OCI-M2 (cell line): ENCODE measurements at regions not wholly inside any gene's neighbourhood (a gene's known extent, or its start where the extent isn't known, plus 50 kb on each side); places are given as distances from the start of the nearest gene placed in this dataset.

ENCODE experiments used
- DNase-seq: peaks from one replicate; lab custom pipeline; 2025; ENCODE audit not compliant: unreplicated experiment; lab: John Stamatoyannopoulos, UW

DNA sequence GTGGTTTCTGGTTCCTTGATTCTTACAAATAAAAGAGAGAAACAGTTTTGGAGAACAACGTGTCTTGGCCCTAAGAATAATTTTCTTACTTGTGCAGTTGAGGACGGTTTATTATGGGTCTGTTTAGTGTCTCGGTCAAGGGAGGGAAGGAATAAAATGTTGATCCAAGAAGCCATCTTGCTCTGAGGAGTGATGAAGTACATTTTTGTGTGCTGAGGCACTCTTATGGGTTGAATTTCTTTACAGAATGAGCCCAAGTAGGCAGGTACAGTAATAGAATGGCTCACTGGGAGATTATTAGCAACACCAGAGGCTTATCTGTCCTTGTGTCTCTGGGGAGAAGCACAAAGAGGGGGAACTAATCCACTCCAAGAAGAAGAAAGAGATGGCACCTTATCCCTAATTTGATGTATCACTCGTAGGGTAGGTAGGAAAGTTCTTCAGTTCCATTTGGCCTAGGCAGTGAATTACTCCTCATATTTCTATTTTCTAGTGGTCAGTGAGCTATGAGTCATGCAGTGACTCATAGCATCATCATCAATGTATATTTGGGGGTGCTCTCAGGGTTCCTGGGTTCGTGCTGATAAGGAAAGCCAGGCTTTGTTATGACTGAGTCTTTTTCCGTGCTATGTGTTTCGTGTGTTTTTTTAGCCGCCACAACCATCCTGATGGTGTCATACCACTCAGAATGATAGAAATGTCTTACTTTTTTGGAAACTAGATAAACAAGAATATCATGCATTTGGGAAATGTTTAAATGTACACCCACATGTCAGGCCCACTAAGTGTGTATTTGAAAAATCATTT, 250.1 kb upstream of the CTAGE1 start:
- no peak for DNase-seq

DNA sequence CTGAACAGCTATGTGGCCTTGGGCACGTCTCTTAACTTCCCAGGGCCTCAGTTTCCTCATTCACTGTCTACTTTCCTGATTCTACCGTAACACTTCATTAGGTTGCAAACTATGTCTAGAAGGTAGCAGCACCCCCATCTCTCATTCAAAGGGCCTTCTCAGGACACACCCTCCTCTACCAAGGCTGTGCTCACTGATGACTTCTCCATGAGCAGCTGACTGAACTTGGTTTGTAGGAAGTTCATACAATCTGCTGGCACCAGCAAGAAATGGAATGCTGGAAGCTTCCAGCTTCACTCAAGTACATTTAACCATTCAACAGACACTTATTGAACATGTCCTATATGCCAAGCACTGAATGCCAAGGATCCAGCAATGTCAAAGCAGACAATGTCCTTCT, 250.8 kb upstream of the CTAGE1 start:
- DNase-seq = no peak

DNA sequence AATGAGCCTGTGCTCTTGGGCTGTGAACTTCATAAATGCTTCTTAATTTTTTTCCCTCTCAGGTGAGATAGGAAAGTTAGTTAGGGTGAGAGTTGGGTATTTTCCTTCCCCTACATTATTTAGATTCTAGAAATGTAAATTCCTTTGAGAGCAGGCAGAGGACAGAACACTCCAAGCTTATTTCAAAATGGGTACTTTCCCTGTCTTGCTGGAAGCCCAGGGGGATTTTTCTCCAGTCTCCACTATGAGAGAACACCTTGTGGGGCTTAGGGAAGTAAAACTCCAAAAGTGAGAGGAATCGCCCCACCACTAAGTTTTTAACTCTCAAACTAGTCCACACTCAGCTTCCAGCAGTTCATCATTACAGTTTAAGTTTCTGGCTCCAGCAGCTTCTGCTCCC, 253.2 kb upstream of the CTAGE1 start:
- no peak for DNase-seq

DNA sequence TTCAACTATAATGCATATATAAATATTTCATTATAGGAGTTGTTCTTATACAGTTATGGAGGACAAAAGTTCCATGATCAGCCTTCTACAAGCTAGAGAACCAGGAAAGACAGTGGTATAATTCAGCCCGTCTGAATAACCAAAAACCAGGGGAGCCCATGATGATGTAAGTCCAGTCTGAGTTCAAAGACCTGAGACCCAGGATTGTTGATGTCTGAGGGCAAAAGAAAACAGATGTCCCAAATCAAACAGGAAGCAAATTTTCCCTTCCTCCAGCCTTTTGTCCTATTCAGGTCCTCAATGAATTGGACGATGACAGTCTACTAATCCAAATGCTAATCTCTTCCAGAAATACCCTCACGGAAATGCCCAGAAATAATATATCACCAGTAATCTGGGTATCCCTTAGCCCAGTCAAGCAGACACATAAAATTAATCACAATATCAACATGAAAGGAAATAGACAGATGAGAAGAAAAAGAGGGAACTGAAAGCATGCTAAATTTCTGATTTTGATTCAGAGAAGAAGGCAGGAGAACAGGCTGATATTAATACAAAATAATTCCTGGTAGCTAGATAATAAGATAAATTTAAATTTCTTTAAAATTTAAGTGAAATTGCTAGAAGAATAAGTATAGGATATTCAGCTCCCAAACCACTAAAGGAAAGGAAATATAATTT, 255.6 kb upstream of the CTAGE1 start:
- no peak for DNase-seq

DNA sequence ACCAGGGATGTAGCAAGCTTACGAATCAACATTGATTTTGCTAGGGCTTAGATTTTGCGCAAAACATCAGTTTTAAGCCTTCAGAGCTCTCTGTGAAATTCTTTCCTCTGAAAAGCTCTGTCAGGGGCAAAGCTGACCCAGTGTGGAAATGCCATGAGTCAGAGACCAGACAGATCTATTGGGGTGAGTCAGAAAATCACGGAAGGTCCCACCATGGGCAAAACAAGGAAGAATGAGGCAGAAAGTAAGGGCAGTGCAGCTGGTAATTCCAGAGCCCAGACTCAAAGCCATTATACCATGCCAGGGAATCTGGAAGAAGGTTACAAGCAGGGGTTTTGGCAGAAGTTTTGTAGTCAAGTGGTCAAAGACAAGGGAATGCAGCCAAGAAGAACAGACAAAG, 256.6 kb upstream of the CTAGE1 start:
- DNase-seq = no peak

DNA sequence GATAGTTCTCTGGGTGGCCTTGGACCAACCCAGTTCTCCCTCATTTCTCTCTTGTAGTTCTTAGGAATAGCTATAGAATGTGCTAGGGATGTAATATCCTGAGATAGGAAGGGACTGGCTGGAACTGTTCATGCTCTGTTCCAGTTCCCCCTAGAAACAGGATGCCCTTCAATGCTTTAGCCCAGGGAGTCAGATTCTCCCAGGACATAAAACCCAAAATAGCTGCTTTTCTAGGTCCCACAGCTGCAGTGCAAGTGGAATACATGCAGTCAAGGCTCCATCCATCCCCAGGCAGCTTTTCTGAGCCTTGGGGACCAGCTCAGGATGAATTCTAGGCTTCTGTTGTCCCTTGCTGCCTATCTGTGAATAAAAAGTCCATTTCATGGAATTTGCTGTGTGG, 257.3 kb upstream of the CTAGE1 start:
- DNase-seq = no peak

DNA sequence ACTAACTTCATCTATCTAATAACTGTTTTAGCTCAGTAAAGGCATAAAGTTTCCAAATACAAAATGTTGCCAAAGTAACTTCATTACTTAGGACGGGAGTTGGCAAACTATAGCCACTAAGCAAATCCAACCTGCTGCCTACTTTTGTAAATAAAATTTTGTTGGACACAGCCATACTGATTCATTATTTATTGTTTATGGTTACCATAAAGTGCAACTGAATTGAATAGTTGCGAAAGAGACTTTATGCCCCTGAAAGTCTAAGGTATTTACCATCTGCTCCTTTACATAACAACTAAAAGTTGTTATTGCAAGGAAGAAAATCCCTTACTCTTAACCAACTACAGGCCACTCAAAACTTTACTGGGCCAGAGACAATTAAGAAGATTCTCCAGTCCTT, 256.7 kb upstream of the RBBP8 start:
- DNase-seq = no peak

DNA sequence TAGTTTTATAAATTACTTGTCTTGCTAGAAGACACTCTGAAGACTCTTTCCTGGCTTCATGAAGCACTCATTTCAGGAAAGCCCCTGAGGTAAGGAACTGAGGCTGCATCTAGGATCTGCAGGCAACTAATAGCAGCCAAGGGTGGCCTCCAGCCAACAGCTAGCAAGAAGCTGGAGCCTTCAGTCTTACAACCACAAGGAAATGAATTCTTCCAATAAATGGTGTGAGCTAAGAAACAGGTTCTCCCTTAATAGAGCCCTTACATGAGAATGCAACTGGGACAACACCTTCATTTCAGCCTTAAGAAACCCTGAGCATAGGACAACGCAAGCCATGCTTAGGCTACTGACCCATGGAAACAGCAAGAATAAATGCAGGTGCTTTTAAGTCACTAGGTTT, 254.6 kb upstream of the RBBP8 start:
- no peak for DNase-seq

DNA sequence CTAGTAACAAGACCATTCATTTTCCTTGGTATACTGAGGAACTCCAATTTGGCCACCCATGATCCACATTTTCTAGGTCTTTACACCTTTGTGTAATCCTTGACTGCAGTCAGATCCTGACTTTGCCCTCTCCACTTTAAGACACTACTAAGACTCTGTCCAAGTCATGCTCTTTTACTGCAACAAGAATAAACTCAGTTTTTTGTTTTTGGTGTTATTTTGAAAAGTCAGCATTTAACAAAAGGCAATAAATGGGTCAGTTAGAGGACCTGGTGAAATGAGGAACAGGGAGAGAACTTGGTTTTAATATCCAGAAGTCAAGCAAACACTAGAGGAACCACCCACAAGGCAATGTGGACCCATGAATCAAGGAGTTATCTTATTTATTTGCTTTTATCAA, 252.2 kb upstream of the RBBP8 start:
- DNase-seq = no peak

DNA sequence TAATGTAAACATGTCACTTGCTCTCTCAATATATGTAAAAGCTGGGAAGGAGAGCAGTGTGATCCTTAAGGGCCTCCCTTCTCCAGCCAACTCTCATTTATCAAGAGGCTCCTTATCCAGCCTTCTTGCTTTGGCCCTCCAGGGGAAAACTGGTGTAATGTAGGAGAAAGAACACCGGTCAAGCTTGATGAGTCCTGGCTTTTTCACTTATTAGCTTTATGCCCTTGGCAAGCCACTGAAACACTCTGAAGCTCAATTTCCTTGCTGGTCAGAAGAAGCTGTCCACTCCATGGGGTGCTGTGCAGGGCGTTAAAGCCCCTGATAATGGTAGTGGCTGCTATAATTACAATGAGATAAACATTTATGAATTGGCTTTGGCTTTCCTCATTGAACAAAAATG, 251.2 kb upstream of the RBBP8 start:
- no peak for DNase-seq

DNA sequence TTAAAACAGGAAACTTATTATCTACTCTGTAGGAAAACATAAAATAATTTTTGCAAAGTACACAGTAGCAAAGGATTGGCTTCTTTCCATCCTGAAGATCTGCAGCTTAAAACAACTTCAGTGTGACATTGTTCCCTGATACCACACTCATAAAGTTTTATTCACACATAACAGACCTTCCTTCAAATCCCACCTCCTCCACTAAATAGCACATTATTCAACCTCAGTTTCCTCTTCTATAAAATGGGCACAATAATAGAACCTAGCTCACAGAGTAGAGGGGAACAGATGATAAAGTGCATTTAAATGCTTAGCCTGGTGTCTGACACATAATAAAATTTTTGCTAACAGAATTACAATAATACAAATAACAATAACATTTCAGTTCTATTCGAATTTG, 250.4 kb upstream of the RBBP8 start:
- DNase-seq = no peak

DNA sequence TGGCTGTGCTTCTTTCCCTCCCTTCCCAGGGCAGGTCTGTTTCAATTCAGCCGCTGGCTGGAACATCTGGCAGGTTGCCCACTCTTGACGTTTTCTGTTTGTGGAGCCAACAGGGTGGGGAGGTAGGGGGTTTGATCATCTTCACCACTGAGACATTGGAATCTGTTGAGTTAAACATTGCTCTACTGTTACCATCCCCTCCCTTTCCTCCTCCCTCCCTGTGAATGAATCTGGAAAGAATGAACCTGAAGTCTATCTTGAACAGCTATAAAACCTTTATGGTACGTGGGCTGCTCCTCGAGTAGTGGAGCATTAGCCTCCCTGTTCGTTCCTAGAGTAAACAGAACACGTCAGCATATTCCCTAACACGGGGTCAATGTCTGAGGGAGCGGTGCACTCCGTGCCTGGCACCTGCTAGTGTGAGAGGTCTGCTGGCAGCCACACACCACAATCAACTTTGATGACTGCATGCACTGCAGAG, 249.9 kb upstream of the RBBP8 start:
- DNase-seq = no peak

DNA sequence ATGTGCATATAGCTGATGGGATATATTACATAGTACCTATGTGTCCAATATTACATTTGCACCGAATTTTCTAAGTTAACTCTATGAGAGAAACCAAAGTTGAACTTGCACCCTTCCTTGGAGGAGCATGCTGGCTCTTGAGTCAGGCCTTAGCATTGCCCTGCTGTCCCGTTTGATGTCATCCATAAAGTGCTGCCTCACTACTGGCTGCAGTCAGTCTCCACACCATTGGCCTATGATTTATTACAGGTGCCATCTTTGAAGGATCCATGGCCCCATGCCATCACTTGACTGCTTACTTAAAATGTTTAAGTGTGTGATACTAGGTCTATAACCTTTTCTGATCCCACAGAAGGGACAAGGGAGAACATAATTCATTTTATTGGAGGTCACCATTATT, 249.3 kb upstream of the RBBP8 start:
- DNase-seq = no peak

DNA sequence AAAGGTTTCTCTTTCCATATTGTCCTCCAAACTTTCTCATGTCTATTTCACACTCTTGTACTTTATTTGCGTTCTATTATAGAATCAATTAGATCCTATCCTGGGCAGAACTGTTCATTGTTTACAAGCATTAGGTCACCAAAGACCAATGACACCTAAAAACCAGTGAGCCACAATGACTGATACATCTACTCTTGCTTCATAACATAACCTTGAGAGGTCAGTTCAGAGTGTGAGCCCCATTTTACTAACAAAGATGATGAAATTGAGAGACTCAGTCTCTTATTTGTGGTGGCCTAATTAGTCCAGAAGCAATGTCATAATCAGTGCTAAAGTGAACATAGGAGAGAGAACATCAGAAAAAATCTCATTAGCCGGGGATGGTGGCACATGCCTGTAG, 248.9 kb upstream of the RBBP8 start:
- no peak for DNase-seq

DNA sequence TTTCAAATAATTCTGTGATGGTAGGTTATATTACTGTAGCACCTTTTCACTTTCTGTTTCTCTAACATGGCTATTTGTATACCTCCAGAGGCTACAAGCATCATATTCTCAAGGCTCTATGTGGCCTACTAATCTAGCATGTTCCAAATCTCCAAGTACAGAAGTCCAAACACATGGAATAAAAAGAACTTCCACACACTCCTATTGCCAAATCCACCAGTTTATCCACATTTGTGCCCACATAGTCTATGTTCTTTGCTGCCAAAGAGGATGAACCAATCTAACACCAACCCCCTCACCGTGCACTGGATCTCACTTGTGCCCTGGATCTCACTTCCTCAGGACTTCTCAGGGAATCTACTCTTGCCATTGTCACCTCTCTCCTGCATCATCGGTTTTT, 247.3 kb upstream of the RBBP8 start:
- DNase-seq = no peak

DNA sequence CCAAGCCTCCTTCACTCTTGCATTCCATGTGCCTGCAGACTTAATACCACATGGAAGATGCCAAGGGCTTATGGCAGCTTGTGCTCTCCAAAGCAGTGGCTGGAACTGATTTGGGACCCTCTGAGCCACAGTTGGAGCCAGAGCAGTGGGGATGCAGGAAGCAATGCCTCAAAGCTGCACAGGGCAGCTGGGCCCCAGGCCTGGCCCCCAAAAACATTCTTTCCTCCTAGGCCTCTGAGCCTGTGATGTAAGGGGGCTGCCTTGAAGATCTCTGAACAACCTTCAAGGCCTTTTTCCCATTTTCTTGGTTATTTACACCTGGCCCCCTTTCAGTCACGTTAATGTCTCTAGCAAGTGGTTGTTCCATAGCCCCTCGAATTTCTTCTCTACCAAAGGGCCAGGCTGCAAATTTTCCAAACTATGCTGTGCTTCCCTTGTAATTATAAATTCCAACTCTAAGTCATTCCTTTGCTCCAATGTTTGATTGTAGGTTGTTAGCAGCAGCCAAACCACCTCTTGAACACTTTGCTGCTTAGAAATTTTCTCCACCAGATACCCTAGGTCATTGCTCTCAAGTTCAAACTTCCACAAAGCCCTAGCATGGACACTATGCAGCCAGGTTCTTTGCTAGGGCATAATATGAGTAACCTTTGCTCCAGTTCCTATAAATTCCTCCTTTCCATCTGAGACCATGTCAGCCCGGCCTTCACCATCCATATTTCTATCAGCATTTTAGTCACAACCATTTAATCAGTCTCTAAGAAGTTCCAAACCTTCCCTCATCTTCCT, 245.0 kb upstream of the RBBP8 start:
- DNase-seq = no peak

DNA sequence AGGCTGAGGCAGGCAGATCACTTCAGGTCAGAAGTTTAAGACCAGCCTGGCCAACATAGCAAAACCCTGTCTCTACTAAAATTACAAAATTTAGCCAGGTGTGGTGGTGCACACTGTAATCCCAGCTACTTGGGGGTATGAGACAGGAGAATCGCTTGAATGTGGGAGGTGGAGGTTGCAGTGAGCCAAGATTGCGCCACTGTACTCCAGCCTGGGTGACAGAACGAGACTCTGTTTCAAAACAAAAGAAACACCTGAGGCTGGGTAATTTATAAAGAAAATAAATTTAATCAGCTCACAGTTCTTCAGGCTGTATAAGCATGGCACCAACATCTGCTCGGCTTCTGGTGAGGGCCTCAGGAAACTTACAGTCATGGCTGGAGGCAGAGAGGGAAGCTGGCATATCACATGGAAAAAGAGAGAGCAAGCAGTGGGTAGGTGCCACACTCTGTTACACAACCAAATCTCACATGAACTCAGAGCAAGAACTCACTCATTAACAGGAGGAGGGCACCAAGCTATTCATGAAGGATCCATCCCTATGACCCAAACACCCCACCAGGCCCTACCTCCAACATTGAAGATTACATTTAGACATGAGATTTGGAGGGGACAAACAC, 244.1 kb upstream of the RBBP8 start:
- no peak for DNase-seq

DNA sequence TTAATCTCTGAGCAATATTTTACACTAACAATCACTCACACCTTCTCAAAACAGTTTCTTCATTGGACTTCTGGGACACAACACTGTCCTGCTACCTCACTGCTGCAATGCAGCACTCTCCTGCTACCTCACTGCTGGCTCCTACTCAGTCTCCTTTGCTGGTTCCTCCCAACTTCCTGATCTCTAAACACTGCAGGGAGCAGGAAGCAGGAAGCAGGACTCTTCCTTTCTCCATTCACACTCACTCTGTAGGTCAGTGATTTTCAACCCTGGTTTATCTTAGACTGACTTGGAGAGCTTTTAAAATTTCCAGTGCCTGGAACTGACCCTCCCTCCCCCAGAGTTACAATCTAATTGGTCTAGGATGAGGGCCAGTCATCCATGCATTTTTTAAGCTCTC, 243.4 kb upstream of the RBBP8 start:
- no peak for DNase-seq

DNA sequence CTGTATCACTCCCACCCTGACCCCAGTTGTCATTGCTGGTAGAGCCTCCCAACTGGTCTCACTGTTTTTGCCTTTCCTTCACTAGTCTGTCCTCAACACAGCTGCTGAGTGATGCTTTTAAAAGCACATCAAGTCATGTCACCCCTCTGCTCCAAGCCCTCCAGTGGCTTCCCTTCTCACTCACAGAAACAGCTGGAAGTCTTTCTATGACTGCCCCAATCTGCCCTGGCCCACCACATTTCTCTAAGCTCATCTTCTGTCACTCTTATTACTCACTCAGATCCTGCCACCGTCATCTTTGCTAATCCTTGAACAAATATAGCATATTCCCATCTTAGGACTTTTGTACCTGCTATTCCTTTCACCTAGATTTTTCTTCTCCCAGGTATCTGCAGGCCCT, 242.6 kb upstream of the RBBP8 start:
- no peak for DNase-seq

DNA sequence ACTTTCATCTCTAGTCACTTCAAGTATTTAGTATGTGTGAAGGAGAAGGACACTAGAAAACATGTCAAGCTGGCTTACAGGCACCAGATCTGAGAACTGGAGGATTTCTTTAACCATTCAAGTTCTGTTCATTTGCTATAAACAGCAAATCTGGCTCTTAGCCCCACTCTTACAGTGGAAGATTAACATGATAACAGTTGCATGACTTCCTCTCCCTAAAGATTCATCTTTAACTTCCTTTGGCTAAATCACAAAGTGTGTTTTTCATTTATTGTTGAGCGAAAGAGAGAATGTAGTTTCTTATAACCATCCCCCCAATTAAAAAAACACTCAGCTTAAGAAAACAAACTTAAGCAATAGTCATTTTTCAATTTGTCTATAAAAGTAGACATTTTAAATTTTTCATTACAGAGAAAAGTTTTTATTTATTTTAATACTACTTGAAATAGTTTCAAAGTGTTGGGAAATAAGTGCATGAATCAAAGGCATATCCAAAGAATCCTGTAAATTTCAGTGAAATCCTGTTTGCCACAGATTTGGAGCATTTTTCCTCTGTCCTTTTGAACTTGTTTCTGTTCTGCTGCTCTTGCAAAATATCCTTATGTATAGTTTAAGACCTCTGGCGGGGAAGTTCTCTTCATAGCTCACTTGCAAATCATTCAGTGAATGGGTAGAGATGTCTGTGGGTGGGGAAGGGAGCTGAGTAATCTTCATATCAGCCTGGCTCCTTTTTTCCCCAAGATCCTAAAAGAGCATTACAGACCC, 241.0 kb upstream of the RBBP8 start:
- DNase-seq = no peak

DNA sequence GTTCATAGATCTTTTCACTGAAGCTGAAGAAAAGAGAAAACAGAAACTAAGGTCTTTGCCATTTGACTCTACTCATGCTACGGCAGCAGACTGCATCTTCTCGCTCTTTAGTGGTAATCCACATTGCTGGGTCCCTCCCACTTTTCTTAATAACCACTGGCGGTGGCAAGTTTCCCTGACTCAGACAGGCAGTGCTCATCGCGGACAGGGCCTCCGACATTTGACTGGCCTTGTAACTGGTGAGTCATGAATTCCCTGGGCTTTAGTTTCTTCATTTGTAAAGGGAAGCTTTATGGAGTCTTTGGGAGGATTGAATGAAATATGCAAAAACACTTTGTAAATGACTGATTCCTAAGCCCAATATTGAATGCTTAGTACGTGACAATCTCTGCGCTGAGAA, 238.2 kb upstream of the RBBP8 start:
- no peak for DNase-seq
